Keratinocyte (primary cell): ENCODE measurements at regions not wholly inside any gene's neighbourhood (a gene's known extent, or its start where the extent isn't known, plus 50 kb on each side); places are given as distances from the start of the nearest gene placed in this dataset.

Experiments used
- DNase-seq: peaks from one replicate; pipeline ENCODE4 v3.0.0-alpha.2; 2011; ENCODE audit warnings: low read depth, missing footprints, low spot score
- FAIRE-seq: peaks from 2 replicates; lab custom pipeline; 2011; peaks lifted over from hg19 to GRCh38; lab: Jason Lieb, UNC
- H2AFZ ChIP-seq: 2 replicates; pipeline ENCODE4 v1.6.0; 2012; ENCODE audit warnings: low read length, control low read depth, inconsistent platforms; ENCODE audit not compliant: control insufficient read depth
- H3K27ac ChIP-seq: 2 replicates; pipeline ENCODE4 v1.5.1; 2011; ENCODE audit warnings: low read length; ENCODE audit not compliant: control insufficient read depth, insufficient read depth
- H3K27me3 ChIP-seq: 3 replicates; pipeline ENCODE4 v1.6.0; 2011; ENCODE audit warnings: low read length; ENCODE audit not compliant: control insufficient read depth, insufficient read depth; ENCODE audit errors: extremely low read depth
- H3K36me3 ChIP-seq, 2 experiments: 2 replicates in 1 of 2; 3 replicates in 1 of 2; pipeline ENCODE4 v1.5.1; 2011; ENCODE audit warnings: low read length in 2 of 2, mild to moderate bottlenecking in 1 of 2; ENCODE audit not compliant: control insufficient read depth in 2 of 2, insufficient read depth in 2 of 2; ENCODE audit errors: extremely low read depth in 1 of 2
- H3K4me1 ChIP-seq: 3 replicates; pipeline ENCODE4 v1.5.1; 2011; ENCODE audit warnings: low read length; ENCODE audit not compliant: control insufficient read depth, insufficient read depth; ENCODE audit errors: extremely low read depth
- H3K4me2 ChIP-seq: 3 replicates; pipeline ENCODE4 v1.6.0; 2011; ENCODE audit warnings: low read depth, low read length; ENCODE audit not compliant: control insufficient read depth, insufficient read depth; ENCODE audit errors: extremely low read depth
- H3K4me3 ChIP-seq, 3 experiments: fragments of 200-600 bp in 1 of 3; sonication (generic) in 1 of 3; 2 replicates in 2 of 3; 3 replicates in 1 of 3; pipeline ENCODE4 v1.5.1; 2011 to 2016; ENCODE audit warnings: low read length in 3 of 3, mild to moderate bottlenecking in 3 of 3, control low read depth in 2 of 3, inconsistent platforms in 1 of 3, low read depth in 1 of 3, mixed read lengths in 1 of 3, mixed run types in 1 of 3, moderate library complexity in 1 of 3; ENCODE audit not compliant: control insufficient read depth in 2 of 3, insufficient read depth in 2 of 3; ENCODE audit errors: extremely low read depth in 1 of 3
- H3K79me2 ChIP-seq: 2 replicates; pipeline ENCODE4 v1.6.0; 2012; ENCODE audit warnings: low read length; ENCODE audit not compliant: control insufficient read depth, insufficient read depth
- H3K9ac ChIP-seq: 3 replicates; pipeline ENCODE4 v1.6.0; 2011; ENCODE audit warnings: low read length; ENCODE audit not compliant: control insufficient read depth, insufficient read depth; ENCODE audit errors: extremely low read depth
- H3K9me1 ChIP-seq: 3 replicates; pipeline ENCODE4 v1.6.0; 2011; ENCODE audit warnings: low read length; ENCODE audit not compliant: control insufficient read depth, insufficient read depth; ENCODE audit errors: extremely low read depth
- H3K9me3 ChIP-seq: 2 replicates; pipeline ENCODE4 v1.5.1; 2012; ENCODE audit warnings: low read depth, low read length; ENCODE audit not compliant: control insufficient read depth
- H4K20me1 ChIP-seq: 3 replicates; pipeline ENCODE4 v1.6.0; 2011; ENCODE audit warnings: low read length; ENCODE audit not compliant: control insufficient read depth, insufficient read depth; ENCODE audit errors: extremely low read depth
- EZH2 ChIP-seq: IDR thresholded peaks from one replicate; pipeline ENCODE4 v1.6.1; 2012; ENCODE audit warnings: inconsistent platforms, mild to moderate bottlenecking, low read length, moderate library complexity
- dilution Hi-C: fragments of 300-500 bp; cut with MboI; formaldehyde crosslinking; loops from one replicate; pipeline ENCODE4 v1.7.0; 2020; ENCODE audit warnings: low sequenced_read_pairs; ENCODE audit not compliant: extremely low pct_ligation_motif_present
- TF ChIP-seq, protein P1 (sequence below), 3 experiments: IDR thresholded peaks in 1 of 3; conservative IDR thresholded peaks in 1 of 3; optimal IDR thresholded peaks in 1 of 3; 2 replicates in 2 of 3; 3 replicates in 1 of 3; pipeline versions ENCODE3 to v1.5.1; 2011; ENCODE audit warnings: low read length in 3 of 3, mild to moderate bottlenecking in 3 of 3, moderate library complexity in 2 of 3, control low read depth in 1 of 3, inconsistent platforms in 1 of 3; ENCODE audit not compliant: insufficient read depth in 2 of 3; ENCODE audit errors: extremely low read depth in 1 of 3

DNA sequence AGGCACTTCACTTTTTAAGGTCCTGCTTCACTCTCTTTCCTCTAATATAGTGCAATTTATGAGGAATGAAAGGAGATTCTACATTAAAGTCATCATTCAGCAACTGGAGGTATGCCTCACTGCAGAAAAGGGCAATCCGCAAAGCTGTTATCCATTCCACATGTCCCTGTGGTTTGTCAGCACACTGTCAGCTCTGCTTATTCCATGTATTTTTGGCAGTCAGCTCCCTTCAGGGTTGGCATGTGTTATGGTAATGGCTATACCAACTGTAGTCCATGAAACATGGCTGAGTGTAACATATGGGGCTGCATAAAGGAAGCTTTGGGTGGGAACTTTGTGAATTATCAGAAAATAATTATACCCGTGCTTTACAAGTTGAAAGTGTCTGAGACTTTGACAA is 154.1 kb downstream of the GALC start:
- H2AFZ ChIP-seq, result no peak overlapping the region
- no peaks in the 10 kb centered on the region for H4K20me1 ChIP-seq
- no peaks in the 10 kb centered on the region for H3K79me2 ChIP-seq
- no peaks in the 10 kb centered on the region for H3K4me1 ChIP-seq
- FAIRE-seq (no peak), DNase-seq (no peak)
- H3K4me3 ChIP-seq, result no peak overlapping the region
- no peak overlapping the region for H3K27ac ChIP-seq
- no peak for TF ChIP-seq EZH2
- no peaks in the 10 kb centered on the region for H3K9me1 ChIP-seq
- no peak overlapping the region for H3K9ac ChIP-seq
- no peak overlapping the region for H3K4me2 ChIP-seq
- H3K36me3 ChIP-seq, result no peaks in the 10 kb centered on the region
- dilution Hi-C loops, result no loop called here
- no peaks in the 10 kb centered on the region for H3K27me3 ChIP-seq
- H3K9me3 ChIP-seq, result no peaks in the 10 kb centered on the region

DNA sequence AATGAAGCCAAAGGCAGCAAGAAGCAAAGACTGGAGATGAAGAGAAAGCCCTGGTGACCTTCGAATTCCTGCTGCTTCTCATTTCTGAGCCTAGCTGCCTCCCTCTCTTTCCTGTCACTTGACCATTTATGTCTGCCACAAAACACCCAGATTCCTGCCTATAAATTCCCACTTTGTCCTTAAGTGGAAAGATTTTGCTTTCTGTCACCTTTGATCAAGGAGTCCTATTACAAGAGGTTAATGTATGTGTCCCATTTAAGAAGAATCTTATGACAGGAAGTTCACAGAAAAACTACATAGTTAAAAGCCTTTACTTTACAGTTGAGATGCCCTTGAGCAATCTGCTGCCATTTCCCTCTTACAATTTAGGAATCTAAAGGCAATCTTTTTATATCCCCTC is 155.7 kb downstream of the GALC start:
- Histone ChIP-seq H3K9me3 (no peaks in the 10 kb centered on the region), H3K79me2 (no peaks in the 10 kb centered on the region), H4K20me1 (no peaks in the 10 kb centered on the region), H2AFZ (no peak overlapping the region), H3K4me1 (no peaks in the 10 kb centered on the region), H3K4me2 (no peak overlapping the region), H3K9me1 (no peaks in the 10 kb centered on the region), H3K36me3 (no peaks in the 10 kb centered on the region), H3K27ac (no peak overlapping the region), H3K9ac (no peak overlapping the region), H3K4me3 (no peak overlapping the region), H3K27me3 (no peaks in the 10 kb centered on the region)
- FAIRE-seq, result no peak
- TF ChIP-seq, protein P1, sequence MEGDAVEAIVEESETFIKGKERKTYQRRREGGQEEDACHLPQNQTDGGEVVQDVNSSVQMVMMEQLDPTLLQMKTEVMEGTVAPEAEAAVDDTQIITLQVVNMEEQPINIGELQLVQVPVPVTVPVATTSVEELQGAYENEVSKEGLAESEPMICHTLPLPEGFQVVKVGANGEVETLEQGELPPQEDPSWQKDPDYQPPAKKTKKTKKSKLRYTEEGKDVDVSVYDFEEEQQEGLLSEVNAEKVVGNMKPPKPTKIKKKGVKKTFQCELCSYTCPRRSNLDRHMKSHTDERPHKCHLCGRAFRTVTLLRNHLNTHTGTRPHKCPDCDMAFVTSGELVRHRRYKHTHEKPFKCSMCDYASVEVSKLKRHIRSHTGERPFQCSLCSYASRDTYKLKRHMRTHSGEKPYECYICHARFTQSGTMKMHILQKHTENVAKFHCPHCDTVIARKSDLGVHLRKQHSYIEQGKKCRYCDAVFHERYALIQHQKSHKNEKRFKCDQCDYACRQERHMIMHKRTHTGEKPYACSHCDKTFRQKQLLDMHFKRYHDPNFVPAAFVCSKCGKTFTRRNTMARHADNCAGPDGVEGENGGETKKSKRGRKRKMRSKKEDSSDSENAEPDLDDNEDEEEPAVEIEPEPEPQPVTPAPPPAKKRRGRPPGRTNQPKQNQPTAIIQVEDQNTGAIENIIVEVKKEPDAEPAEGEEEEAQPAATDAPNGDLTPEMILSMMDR (optimal IDR thresholded peaks at IDR 0.05 in 1 of 3, IDR thresholded peaks at IDR 0.05 in 1 of 3, conservative IDR thresholded peaks at IDR 0.05 in 1 of 3; ENCODE audit: extremely low read depth in 1 of 3, insufficient read depth in 2 of 3, low read length in 3 of 3), result no peak
- TF ChIP-seq EZH2, result no peak
- dilution Hi-C loops, result no loop called here
- DNase-seq, result no peak

DNA sequence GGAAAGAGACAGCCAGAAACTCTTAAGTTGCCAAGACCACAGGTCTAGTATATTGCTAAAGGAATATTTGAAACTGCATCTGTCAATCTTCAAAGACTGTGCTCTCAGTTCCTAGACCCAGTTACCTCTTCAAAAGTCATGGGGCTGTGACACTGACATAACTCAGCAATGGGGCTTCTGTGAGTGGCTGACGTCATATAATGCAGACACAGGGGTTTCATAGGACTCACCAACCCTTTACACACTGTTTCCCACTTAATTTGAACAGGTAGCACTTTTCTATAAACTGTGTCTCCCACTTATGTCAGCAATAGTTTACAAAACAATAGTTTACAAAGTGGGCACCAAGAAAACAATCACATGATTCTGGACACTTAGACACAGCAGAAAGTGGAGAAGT is 158.4 kb downstream of the GALC start:
- DNase-seq (no peak), FAIRE-seq (no peak)
- TF ChIP-seq, protein P1 (optimal IDR thresholded peaks at IDR 0.05 in 1 of 3, IDR thresholded peaks at IDR 0.05 in 1 of 3, conservative IDR thresholded peaks at IDR 0.05 in 1 of 3; ENCODE audit: extremely low read depth in 1 of 3, insufficient read depth in 2 of 3, low read length in 3 of 3), result no peak
- TF ChIP-seq EZH2, result no peak
- no peaks in the 10 kb centered on the region for H4K20me1 ChIP-seq
- no peak overlapping the region for H3K27ac ChIP-seq
- no peak overlapping the region for H3K4me2 ChIP-seq
- no peak overlapping the region for H2AFZ ChIP-seq
- H3K9me1 ChIP-seq, result no peaks in the 10 kb centered on the region
- no peaks in the 10 kb centered on the region for H3K36me3 ChIP-seq
- H3K4me3 ChIP-seq, result no peak overlapping the region
- H3K79me2 ChIP-seq, result no peaks in the 10 kb centered on the region
- no peak overlapping the region for H3K9ac ChIP-seq
- no peaks in the 10 kb centered on the region for H3K4me1 ChIP-seq
- dilution Hi-C loops, result no loop called here
- H3K9me3 ChIP-seq, result no peaks in the 10 kb centered on the region
- no peaks in the 10 kb centered on the region for H3K27me3 ChIP-seq
